BJ (cell line): ENCODE measurements at regions not wholly inside any gene's neighbourhood (a gene's known extent, or its start where the extent isn't known, plus 50 kb on each side); places are given as distances from the start of the nearest gene placed in this dataset.

Experiments used
- CTCF ChIA-PET: fragments of 350-600 bp; formaldehyde crosslinking; extraction: SDS; loops from one replicate; lab custom pipeline; 2021; ENCODE audit warnings: antibody characterized with exemption, inconsistent platforms; lab: Yijun Ruan, JAX
- POLR2A ChIA-PET: fragments of 300-600 bp; sonication (Branson Sonifier 250); formaldehyde crosslinking; extraction: SDS; loops from one replicate; lab custom pipeline; 2021; ENCODE audit warnings: antibody characterized with exemption; lab: Charles Lee
- DNase-seq: peaks from one replicate; pipeline ENCODE4 v3.0.0-alpha.2; 2011; ENCODE audit warnings: low read depth
- H3K27me3 ChIP-seq: 2 replicates; pipeline ENCODE4 v1.6.0; 2011; ENCODE audit warnings: low read length; ENCODE audit not compliant: control insufficient read depth, insufficient read depth
- H3K36me3 ChIP-seq: 2 replicates; pipeline ENCODE4 v1.5.1; 2011; ENCODE audit warnings: low read length; ENCODE audit not compliant: control insufficient read depth, insufficient read depth
- H3K4me3 ChIP-seq: 2 replicates; pipeline ENCODE4 v1.5.1; 2011; ENCODE audit warnings: low read depth, mild to moderate bottlenecking, control low read depth, low read length
- CTCF ChIP-seq: IDR thresholded peaks from 2 replicates; pipeline ENCODE4 v1.5.1; 2011; ENCODE audit warnings: low read depth, mild to moderate bottlenecking, control low read depth, inconsistent platforms, low read length, moderate library complexity; ENCODE audit not compliant: insufficient read depth

- DNase-seq: no peak
- ChIA-PET POLR2A (interaction anchor here (0.8 kb wide), 1 partner anchor 13 kb away, joined by 3 read pairs; no protein-coding TSS in a partner anchor), CTCF (interaction anchor here (1.2 to 2.9 kb wide), 5 partner anchors 10 to 165 kb away, joined by 3 to 12 read pairs (median 5); no protein-coding TSS in a partner anchor)
- Histone ChIP-seq H3K36me3 (no peaks in the 10 kb centered on the region), H3K4me3 (no peak overlapping the region), H3K27me3 (no peaks in the 10 kb centered on the region; the same call in 1 of the 2 replicates)
- TF ChIP-seq CTCF: no peak
Measured at GRCh38 chr6:43939281-43940070, 169.5 kb downstream of the VEGFA start.

- no peak for DNase-seq
- TF ChIP-seq CTCF: no peak
- Histone ChIP-seq H3K36me3 (no peaks in the 10 kb centered on the region), H3K4me3 (no peak overlapping the region), H3K27me3 (no peaks in the 10 kb centered on the region; the same call in 1 of the 2 replicates)
- ChIA-PET POLR2A (interaction anchor here (0.8 kb wide), 1 partner anchor 12 kb away, joined by 3 read pairs; no protein-coding TSS in a partner anchor), CTCF (interaction anchor here (1.0 to 2.9 kb wide), 4 partner anchors 10 to 170 kb away, joined by 3 to 12 read pairs (median 6); no protein-coding TSS in a partner anchor)
Measured at GRCh38 chr6:43938178-43939105, 168.4 kb downstream of the VEGFA start.

DNA sequence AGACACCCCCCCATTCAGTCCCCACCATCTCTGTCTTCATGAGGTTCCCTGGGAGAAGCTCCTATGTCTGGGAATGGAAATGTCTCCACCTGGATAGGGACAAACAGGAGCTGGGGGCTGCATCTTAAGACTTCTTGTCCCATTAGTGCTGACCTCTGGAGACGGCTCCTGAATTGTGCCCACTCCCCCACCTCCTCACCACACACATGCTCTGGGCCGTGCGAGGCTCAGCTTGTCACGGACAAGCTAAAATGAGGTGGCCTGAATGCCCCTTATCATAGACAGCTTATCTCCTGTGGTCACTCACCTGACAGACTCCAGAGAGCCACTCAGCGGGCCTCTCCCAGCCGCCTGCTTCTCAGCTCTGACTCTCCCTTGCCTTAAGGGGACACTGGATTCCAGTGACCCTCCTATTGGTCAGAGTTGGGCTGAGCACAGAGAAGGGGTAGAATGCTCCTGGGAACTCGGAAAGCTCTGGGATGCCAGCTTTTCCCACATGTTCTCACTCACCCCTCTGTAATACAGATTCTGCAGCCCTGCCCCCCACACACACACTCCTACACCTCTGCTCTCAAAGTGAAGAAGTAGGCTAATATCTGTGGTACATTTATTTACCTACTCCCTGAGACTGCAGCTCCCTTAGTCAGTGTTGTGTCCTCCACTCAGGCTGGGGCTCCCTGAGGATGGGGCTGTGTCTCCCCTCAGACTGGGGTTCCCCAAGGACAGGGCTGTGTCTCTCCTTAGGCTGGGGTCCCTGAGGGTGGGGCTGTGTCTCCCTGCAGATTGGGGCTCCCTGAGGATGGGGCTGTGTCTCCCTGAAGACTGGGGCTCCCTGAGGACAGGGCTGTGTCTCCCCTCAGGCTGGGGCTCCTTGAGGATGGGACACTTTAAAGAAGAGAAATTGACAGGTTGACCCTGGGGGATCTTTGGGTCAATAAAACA is 167.5 kb downstream of the VEGFA start:
- Histone ChIP-seq H3K36me3 (no peaks in the 10 kb centered on the region), H3K27me3 (no peaks in the 10 kb centered on the region; the same call in 1 of the 2 replicates), H3K4me3 (no peak overlapping the region)
- ChIA-PET POLR2A (no interaction called here), CTCF (interaction anchor here (0.7 to 1.8 kb wide), 4 partner anchors 11 to 169 kb away, joined by 3 to 7 read pairs (median 4); no protein-coding TSS in a partner anchor)
- no peak for TF ChIP-seq CTCF
- no peak for DNase-seq

GRCh38 chr6:43936476-43936875 is 166.5 kb downstream of the VEGFA start:
- ChIA-PET CTCF (interaction anchor here (1.3 to 1.8 kb wide), 2 partner anchors 12 to 163 kb away, joined by 5 to 7 read pairs; no protein-coding TSS in a partner anchor), POLR2A (no interaction called here)
- DNase-seq: no peak
- H3K27me3 ChIP-seq: no peaks in the 10 kb centered on the region; the same call in 1 of the 2 replicates
- no peaks in the 10 kb centered on the region for H3K36me3 ChIP-seq
- no peak overlapping the region for H3K4me3 ChIP-seq
- TF ChIP-seq CTCF: no peak
